Esophagus squamous epithelium (tissue), 5 donors: ENCODE measurements at regions not wholly inside any gene's neighbourhood (a gene's known extent, or its start where the extent isn't known, plus 50 kb on each side); places are given as distances from the start of the nearest gene placed in this dataset.

Experiments used
- DNase-seq: peaks from one replicate; lab custom pipeline; 2025; lab: John Stamatoyannopoulos, UW
- H3K27ac ChIP-seq, 4 donors: fragments of 200-600 bp; sonication (generic); one replicate each; pipeline ENCODE4 v1.5.1; 2016 to 2019; ENCODE audit warnings: mild to moderate bottlenecking in 1 of 4
- H3K27me3 ChIP-seq, 4 donors: fragments of 200-600 bp; sonication (generic); 1 replicate in 3 of 4; 2 replicates in 1 of 4; pipeline versions ENCODE4 v1.5.1 to v1.6.0; 2017 to 2021; ENCODE audit warnings: antibody characterized with exemption in 1 of 4
- H3K36me3 ChIP-seq, 3 donors: fragments of 200-600 bp; sonication (generic); one replicate each; pipeline ENCODE4 v1.5.1; 2016 to 2019
- H3K4me1 ChIP-seq, 3 donors: fragments of 200-600 bp; sonication (generic); one replicate each; pipeline ENCODE4 v1.5.1; 2017 to 2019
- H3K4me3 ChIP-seq, 4 donors: fragments of 200-600 bp; sonication (generic); 1 replicate in 3 of 4; 2 replicates in 1 of 4; pipeline ENCODE4 v1.5.1; 2016 to 2019; ENCODE audit warnings: mild to moderate bottlenecking in 2 of 4, moderate library complexity in 1 of 4
- H3K9me3 ChIP-seq, 3 donors: fragments of 200-600 bp; sonication (generic); one replicate each; pipeline ENCODE4 v1.5.1; 2016 to 2019
- CTCF ChIP-seq, 6 experiments: fragments of 450-650 bp in 4 of 6; fragments of 200-600 bp in 2 of 6; sonication (generic) in 2 of 6; IDR thresholded peaks; one replicate each; pipeline ENCODE4 v1.5.1; 2016 to 2019; ENCODE audit warnings: antibody characterized with exemption in 6 of 6, mild to moderate bottlenecking in 4 of 6, moderate library complexity in 4 of 6
- POLR2A ChIP-seq, 4 donors: fragments of 450-650 bp; IDR thresholded peaks; one replicate each; pipeline ENCODE4 v1.6.1; 2017; ENCODE audit warnings: antibody characterized with exemption in 4 of 4, mild to moderate bottlenecking in 4 of 4, moderate library complexity in 3 of 4
- WGBS, 2 donors: methylation state at CpG; one replicate each; pipeline ENCODE4 v1.1.5; 2018; 5-methylcytosine and 5-hydroxymethylcytosine counted together
- intact Hi-C: fragments of 100-400 bp; cut with DNase I; formaldehyde crosslinking; loops from one replicate; pipeline ENCODE4 v1.15.0; 2022
- donor health status: DM: yes; HTN: yes; CAD: no.

GRCh38 chr15:62766599-62766998 lies 275.9 kb upstream of the TPM1 start:
- no peaks in the 10 kb centered on the region for H3K27me3 ChIP-seq
- intact Hi-C loops: no loop called here
- peaks cover 0 to 38% (median 0%) of the 10 kb centered on the region in 3 donors for H3K36me3 ChIP-seq
- no peaks in the 10 kb centered on the region for H3K9me3 ChIP-seq
- no peak for DNase-seq
- WGBS, 2 donors: 87 to 95% methylated on average over 4 of the region's 4 CpGs
- no peaks in the 10 kb centered on the region for H3K4me1 ChIP-seq
- no peak overlapping the region for H3K4me3 ChIP-seq
- no peak for TF ChIP-seq CTCF (IDR thresholded peaks at IDR 0.05)
- TF ChIP-seq POLR2A (IDR thresholded peaks at IDR 0.05): no peak
- H3K27ac ChIP-seq: no peak overlapping the region

GRCh38 chr15:62769604-62770003 lies 272.9 kb upstream of the TPM1 start:
- no peaks in the 10 kb centered on the region for H3K4me1 ChIP-seq
- no peak overlapping the region for H3K27ac ChIP-seq
- no peak overlapping the region for H3K4me3 ChIP-seq
- intact Hi-C loops: no loop called here
- H3K9me3 ChIP-seq: no peaks in the 10 kb centered on the region
- H3K27me3 ChIP-seq: no peaks in the 10 kb centered on the region
- peaks cover 0 to 46% (median 0%) of the 10 kb centered on the region in 3 donors for H3K36me3 ChIP-seq
- no peak for TF ChIP-seq POLR2A (IDR thresholded peaks at IDR 0.05)
- no peak for TF ChIP-seq CTCF (IDR thresholded peaks at IDR 0.05)
- 67 to 70% methylated on average over 3 of the region's 3 CpGs for WGBS, 2 donors
- DNase-seq: no peak

DNA sequence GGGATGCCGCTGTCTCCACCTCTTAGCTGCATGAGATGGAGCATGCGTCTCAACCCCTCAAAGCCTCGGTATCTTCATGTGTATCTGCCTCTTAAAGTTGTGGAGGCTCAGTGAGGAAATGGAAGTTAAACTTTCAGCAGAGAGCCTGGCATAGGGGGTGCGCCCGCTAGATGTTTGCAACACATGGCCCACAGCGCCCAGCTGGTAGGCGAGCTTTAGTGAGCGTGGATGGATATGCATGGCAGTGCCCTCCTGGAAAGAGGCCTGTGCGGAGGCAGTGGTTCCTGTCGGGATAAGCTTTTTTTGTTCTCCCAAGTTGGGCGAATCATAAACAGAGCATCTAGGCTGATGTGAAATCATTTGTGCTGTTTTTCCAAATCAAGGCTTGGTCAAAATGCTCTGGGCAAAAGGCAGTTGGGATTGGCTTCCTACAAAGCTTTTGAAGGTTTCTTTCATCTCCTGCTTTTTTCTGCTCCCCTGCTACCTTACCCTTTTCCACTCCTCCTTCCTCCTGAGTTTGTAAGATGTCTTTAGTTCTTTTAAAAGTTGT lies 272.4 kb upstream of the TPM1 start:
- intact Hi-C loops: no loop called here
- Histone ChIP-seq H3K4me1 (no peaks in the 10 kb centered on the region), H3K27me3 (no peaks in the 10 kb centered on the region), H3K4me3 (no peak overlapping the region), H3K27ac (no peak overlapping the region), H3K36me3 (peaks cover 0 to 46% (median 0%) of the 10 kb centered on the region in 3 donors), H3K9me3 (no peaks in the 10 kb centered on the region)
- WGBS, 2 donors: 90% methylated on average over 9 to 10 of the region's 11 CpGs
- DNase-seq: no peak
- TF ChIP-seq POLR2A (IDR thresholded peaks at IDR 0.05) (no peak), CTCF (IDR thresholded peaks at IDR 0.05) (no peak)

DNA sequence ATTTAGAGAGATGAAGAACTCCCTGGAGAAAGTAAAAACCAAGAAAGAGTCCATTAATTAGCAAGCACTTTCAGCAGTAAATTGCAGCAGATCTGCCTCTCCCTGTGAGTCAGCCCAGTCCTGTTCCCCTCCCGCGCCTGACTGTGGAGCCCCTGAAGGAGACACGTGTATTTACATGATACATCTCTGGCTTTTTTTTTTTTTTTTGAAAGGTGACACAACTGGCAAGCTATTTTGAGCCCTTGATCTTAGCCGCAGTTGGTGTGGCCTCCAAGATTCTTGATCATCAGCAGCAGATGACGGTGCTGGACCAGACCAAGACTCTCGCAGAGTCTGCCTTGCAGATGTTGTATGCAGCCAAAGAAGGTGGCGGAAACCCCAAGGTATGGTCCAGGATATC lies 271.8 kb upstream of the TPM1 start:
- Histone ChIP-seq H3K9me3 (no peaks in the 10 kb centered on the region), H3K4me3 (no peak overlapping the region), H3K4me1 (no peaks in the 10 kb centered on the region), H3K27me3 (no peaks in the 10 kb centered on the region), H3K36me3 (peaks cover 0 to 44% (median 0%) of the 10 kb centered on the region in 3 donors), H3K27ac (no peak overlapping the region)
- 40 to 73% methylated on average over 4 to 7 of the region's 7 CpGs for WGBS, 2 donors
- no peak for TF ChIP-seq CTCF (IDR thresholded peaks at IDR 0.05)
- no peak for TF ChIP-seq POLR2A (IDR thresholded peaks at IDR 0.05)
- DNase-seq: no peak
- intact Hi-C loops: no loop called here

DNA sequence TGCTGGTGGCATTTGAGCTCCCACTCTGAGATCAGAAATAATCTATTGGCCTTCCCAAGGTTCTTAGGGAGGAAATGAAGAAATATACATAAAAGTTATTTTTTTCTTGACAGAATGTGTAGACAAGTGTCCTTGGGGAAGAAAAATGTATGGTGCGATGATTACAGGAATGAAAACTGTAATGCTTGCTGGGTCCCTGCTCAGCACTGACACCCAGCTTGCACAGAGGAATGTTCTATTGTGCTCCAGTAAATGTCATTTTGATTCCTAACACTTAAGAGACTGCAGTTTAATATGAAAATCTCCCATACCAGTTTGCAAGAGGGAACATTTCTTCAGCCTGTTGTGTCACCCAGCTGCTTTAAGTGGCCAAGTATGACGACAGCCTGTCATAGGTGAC lies 271.3 kb upstream of the TPM1 start:
- TF ChIP-seq CTCF (IDR thresholded peaks at IDR 0.05) (no peak), POLR2A (IDR thresholded peaks at IDR 0.05) (no peak)
- Histone ChIP-seq H3K27ac (no peak overlapping the region), H3K4me3 (no peak overlapping the region), H3K9me3 (no peaks in the 10 kb centered on the region), H3K27me3 (no peaks in the 10 kb centered on the region), H3K4me1 (no peaks in the 10 kb centered on the region), H3K36me3 (peaks cover 0 to 39% (median 0%) of the 10 kb centered on the region in 3 donors)
- DNase-seq: no peak
- WGBS, 2 donors: 67 to 85% methylated on average over 2 of the region's 2 CpGs
- intact Hi-C loops: no loop called here
